ENCODE measurements at regions not wholly inside any gene's neighbourhood (a gene's known extent, or its start where the extent isn't known, plus 50 kb on each side); places are given as distances from the start of the nearest gene placed in this dataset.
"Not testable (repeated sequence)": the region's sequence is repeated elsewhere in the genome, so short reads cannot be mapped to it uniquely, and the experiment has no call there.

DNA sequence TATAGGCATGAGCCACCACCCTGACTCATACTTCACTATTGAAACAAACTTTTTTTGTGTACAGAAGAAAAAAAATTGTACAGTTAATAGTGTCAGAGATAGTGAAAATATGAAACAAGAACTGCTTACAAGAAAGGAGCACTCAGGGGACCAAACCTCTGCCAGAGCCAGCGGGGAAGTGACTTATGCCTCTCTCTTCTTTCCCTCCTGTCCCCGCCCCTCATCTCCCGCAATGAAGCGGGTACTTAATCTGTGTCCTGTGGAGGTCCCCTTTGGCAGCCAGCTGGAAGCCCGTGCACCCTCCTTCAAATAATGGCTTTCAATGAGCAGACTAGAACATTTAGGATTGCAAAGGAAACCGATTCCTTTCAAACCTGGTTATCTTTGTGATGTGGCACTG, 51.5 kb downstream of the PPIAL4A start:
- DNase-seq, result not testable (repeated sequence)

GRCh38 chr1:120941836-120942217, 52.3 kb downstream of the PPIAL4A start:
- DNase-seq, result peak in 3 of 6 experiments; percentile 48 to 82 (median 51)

- peak; percentile 75 to 89 (median 84) for DNase-seq
These were observed 52.8 kb downstream of the PPIAL4A start for GRCh38 chr1:120942218-120942944.

DNA sequence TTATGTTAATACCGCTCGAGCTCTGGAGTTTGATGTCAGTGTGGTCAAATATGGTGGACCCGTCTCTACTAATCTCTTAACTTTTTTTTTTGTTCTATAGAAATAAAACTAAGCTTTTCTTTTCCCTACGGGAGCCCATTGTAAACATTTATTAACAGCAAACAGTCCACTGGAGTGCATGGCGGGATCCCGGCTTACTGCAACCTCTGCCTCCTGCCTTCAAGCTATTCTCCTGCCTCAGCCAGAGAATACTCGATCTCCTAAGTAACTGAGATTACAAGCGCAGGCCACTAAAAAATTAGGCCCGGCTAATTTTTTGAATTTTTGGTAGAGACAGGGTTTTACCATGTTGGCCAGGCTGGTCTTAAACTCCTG, 53.4 kb downstream of the PPIAL4A start:
- not testable (repeated sequence) for DNase-seq

DNA sequence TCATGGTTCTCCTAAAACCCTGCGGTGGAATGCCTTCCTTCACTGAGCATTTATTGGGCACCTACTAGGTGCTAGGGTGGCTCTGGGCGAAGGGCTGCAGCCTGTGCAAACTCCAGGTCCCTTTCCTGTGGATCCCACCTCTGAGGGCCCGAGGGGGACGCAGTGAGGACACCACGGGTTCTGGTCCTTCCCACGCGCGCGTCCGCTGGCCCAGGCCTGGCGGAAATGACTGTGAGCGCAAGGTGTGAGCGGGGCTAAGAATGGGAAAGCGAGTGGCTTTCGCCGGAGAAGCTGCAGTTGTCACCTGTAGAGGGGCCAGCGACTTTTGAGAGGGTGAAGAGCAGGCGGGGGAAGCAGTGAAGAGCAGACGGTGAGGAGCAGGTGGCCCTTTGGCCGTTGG, 55.1 kb downstream of the PPIAL4A start:
- not testable (repeated sequence) for DNase-seq

DNA sequence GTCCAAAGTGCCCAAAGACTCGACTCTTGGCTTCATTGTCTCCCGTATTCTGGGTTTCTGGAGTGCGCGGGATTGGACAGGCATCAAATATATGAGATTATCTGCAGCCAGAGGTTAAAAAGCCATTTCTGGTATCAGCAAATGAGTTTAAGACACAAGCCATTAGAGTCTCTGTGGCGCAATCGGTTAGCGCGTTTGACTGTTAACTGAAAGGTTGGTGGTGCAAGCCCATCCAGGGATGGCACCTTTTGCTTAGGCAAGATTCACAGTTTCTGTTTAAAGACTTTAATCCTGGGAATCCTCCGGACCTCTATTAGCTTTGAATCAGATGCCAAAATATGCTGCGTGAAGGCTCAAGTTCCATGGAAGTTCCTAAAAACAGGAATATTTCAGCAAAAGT, 55.6 kb downstream of the PPIAL4A start:
- DNase-seq, result not testable (repeated sequence)

- DNase-seq, result not testable (repeated sequence)
These were observed 57.5 kb downstream of the PPIAL4A start for GRCh38 chr1:120947114-120947513.

DNA sequence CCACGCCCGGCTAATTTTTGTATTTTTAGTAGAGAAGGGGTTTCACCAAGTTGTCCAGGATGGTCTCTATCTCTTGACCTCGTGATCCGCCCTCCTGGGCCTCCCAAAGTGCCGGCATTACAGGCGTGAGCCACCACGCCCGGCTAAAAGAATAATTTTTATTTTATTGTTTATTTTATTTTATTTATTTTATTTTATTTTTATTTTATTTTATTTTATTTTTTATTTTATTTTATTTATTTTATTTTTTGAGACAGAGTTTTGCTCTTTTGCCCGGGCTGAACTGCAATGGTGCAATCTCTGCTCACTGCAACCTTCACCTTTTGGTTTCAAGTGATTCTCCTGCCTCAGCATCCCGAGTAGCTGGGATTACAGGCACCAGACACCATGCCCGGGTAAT, 60.2 kb downstream of the PPIAL4A start:
- DNase-seq, result not testable (repeated sequence)

- not testable (repeated sequence) for DNase-seq
These were observed 61.1 kb downstream of the PPIAL4A start for GRCh38 chr1:120950633-120951032.

- DNase-seq, result not testable (repeated sequence)
These were observed 61.5 kb downstream of the PPIAL4A start for GRCh38 chr1:120951100-120951499.

DNA sequence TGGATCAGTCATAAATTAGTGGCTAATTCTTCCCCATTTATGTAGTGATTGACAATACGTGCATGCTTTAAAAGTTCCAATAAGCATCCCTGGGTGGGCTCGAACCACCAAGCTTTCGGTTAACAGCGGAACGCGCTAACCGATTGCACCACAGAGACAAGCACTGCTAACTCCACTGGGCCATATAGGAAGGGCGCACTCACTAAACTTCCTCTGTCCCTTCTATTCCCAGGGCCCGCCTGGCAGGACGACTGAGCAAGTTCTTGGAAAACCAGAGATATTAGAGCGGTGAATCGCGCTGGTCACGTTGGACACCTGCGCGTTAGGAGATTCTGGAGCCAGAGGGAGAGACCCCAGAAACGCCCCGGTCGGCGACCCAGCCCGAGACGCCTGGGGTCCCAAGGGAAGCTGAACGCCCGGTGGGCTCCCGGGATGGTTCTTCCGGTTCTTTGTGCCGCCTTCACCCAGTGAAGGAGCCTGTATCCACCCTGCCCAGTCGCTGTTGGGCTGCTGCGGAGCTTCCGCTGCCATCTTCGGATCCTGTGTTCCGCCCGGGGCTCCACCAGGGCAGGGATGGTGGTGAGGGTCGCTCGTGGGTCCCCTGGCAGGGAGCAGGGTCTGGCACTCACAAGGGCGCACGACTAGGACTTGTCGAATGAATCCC, 62.8 kb downstream of the PPIAL4A start:
- DNase-seq, result not testable (repeated sequence)

- DNase-seq, result not testable (repeated sequence)
These were observed 63.3 kb downstream of the PPIAL4A start for GRCh38 chr1:120952871-120953265.

- no peak for DNase-seq
These were observed 65.2 kb downstream of the PPIAL4A start for GRCh38 chr1:120954736-120955135.

DNA sequence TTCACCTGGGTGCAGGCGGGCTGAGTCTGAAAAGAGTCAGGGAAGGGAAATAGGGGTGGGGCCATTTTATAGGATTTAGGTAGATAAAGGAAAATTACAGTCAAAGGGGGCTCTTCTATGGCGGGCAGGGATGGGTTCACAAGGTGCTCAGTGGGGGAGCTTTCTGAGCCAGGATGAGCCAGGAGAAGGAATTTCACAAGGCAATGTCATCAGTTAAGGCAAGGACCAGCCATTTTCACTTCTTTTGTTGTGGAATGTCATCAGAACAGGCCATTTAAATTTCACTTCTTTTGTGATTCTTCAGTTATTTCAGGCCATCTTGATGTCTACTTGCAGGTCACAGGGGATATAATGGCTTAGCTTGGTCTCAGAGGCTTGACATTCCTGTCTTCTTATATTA, 66.4 kb downstream of the PPIAL4A start:
- DNase-seq, result not testable (repeated sequence)

DNA sequence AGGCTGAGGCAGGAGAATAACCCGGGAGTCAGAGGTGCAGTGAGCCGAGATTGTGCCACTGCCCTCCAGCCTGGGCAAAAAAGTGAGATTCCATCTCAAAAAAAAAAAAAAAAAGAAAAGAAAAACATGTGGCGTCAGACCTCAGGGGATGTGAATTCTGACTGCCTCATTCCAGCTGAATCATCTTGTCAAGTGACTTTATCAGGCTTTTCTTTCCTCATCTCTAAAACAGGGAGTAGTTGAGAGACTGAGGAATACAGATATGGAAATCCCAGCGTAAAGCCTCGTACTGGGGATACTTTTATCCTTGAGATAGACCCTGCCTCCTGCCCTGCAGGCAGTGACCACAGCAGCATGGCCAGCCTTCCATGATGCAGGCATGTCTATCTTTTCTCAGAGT, 76.4 kb downstream of the PPIAL4A start:
- DNase-seq, result not testable (repeated sequence)

- not testable (repeated sequence) for DNase-seq
These were observed 83.3 kb downstream of the PPIAL4A start for GRCh38 chr1:120972863-120973262.

DNA sequence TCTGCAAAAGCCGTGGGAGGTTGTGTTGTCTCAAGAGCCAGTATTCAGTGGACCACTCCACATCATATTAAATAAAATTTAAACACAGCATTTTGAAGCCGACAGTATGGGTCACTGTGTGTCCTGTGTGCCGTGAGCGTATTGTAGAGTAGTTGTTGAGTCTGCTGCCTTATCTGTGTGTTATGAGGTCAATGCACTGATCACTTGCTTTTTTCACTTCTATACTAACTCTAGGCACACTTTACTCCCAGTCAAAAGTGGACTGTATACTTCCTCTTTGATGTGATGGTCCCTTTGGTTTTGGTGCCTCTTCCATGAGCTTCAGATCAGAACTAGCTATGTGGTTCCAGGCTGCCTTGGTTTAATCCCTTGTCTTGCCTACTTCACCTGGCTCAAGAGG, 84.3 kb downstream of the PPIAL4A start:
- not testable (repeated sequence) for DNase-seq

- not testable (repeated sequence) for DNase-seq
These were observed 87.7 kb downstream of the PPIAL4A start for GRCh38 chr1:120977279-120977678.

- not testable (repeated sequence) for DNase-seq
These were observed 92.0 kb downstream of the PPIAL4A start for GRCh38 chr1:120981489-120982094.

DNA sequence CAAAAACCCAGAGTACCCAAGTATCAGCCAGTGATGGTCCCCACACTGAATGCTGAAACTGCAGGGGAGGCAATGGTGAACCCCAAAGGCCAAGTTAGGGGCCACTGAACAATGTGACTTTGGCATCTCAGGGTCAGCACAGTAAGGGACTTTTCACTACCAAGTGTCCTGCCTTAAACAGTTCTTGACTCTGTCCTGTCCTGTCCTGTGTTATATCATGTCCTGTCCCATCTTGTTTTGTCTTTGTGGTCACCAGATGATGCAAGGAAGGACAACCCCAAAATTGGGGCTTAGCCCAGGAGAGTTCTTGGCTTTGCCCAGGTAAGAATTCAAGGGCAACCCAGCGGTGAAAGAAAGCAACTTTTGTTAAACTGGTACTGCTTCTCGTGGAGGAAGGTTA, 105.0 kb downstream of the PPIAL4A start:
- not testable (repeated sequence) for DNase-seq

GRCh38 chr1:120995025-120995424, 105.5 kb downstream of the PPIAL4A start:
- DNase-seq, result not testable (repeated sequence)

- DNase-seq, result peak in 1 of 6 experiments; percentile 3
These were observed 111.6 kb downstream of the PPIAL4A start for GRCh38 chr1:121001090-121001726.

DNA sequence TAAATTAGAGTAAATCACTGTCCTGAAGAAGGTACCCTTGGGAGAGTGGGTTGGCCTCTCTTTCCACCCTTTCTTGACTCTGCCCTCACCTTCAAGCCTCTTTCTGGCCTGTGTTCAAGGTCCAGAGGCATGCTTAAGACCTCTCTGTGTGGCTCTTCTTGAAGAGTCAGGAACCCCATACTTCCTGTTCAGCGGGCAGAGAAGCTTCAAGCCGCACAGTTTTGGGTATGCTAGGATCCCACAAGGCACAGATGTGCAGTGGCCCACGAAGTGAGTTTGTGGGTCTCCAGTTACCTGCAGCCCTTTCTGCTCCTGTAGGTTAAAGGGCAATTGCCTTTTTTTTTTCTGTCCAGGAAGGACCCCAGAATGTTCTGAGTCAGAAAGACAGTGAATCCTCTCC, 113.7 kb downstream of the PPIAL4A start:
- not testable (repeated sequence) for DNase-seq

All from stimulated activated naive CD4-positive, alpha-beta T cell (primary cell).